OCI-LY3 (cell line): ENCODE measurements at regions not wholly inside any gene's neighbourhood (a gene's known extent, or its start where the extent isn't known, plus 50 kb on each side); places are given as distances from the start of the nearest gene placed in this dataset.

ENCODE experiments used
- EZH2phosphoT487 ChIP-seq: fragments of 200-600 bp; shearing (Covaris generic); IDR thresholded peaks from 2 replicates; pipeline ENCODE4 v1.6.1; 2018; ENCODE audit warnings: antibody characterized with exemption, mixed run types, low read depth
- TF ChIP-seq, protein P1 (sequence below): fragments of 200-600, 300-600 bp; sonication (generic); IDR thresholded peaks from 2 replicates; pipeline ENCODE4 v1.5.1; 2014; ENCODE audit warnings: antibody characterized with exemption, low read length, low read depth

DNA sequence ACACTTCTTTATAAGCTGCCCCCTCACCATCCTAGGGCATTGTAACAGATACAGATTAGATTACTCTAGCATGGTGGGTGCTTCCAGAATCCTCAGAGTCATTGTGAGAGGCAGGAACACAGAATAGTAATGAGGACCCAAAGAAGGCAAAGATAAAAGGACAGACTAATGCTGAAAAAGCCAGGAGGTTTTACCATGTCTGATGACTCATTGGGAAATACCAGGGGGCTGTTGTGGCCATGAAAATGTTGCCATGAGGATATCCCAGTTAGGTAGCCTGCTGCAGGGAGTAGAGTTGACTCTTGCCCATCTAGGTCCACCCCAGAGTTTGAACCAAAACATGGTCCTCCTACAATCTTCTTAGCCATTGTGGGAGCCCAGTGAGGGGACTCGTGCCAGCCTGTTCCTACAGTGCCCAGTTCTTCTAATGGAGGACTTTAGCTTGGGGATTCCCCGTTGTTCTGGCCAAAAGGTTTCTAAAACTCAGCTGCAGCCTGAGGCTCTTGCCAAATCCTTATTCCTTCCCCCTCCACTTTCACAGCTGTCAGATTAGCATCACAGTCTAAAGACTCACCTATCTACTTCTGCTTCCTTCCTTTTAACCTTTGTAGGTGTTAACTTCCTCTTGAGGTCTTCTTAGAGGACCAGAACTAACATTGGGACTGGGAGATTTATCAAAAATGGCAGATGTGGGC is 586.0 kb upstream of the AADAT start:
- TF ChIP-seq, protein P1, sequence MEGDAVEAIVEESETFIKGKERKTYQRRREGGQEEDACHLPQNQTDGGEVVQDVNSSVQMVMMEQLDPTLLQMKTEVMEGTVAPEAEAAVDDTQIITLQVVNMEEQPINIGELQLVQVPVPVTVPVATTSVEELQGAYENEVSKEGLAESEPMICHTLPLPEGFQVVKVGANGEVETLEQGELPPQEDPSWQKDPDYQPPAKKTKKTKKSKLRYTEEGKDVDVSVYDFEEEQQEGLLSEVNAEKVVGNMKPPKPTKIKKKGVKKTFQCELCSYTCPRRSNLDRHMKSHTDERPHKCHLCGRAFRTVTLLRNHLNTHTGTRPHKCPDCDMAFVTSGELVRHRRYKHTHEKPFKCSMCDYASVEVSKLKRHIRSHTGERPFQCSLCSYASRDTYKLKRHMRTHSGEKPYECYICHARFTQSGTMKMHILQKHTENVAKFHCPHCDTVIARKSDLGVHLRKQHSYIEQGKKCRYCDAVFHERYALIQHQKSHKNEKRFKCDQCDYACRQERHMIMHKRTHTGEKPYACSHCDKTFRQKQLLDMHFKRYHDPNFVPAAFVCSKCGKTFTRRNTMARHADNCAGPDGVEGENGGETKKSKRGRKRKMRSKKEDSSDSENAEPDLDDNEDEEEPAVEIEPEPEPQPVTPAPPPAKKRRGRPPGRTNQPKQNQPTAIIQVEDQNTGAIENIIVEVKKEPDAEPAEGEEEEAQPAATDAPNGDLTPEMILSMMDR: no peak
- no peak for TF ChIP-seq EZH2phosphoT487
